NCI-H2227 (cell line): ENCODE measurements at regions not wholly inside any gene's neighbourhood (a gene's known extent, or its start where the extent isn't known, plus 50 kb on each side); places are given as distances from the start of the nearest gene placed in this dataset.
"Not testable (repeated sequence)": the region's sequence is repeated elsewhere in the genome, so short reads cannot be mapped to it uniquely, and the experiment has no call there.

Experiments
- DNase-seq: peaks from one replicate; lab custom pipeline; 2025; ENCODE audit not compliant: unreplicated experiment; lab: John Stamatoyannopoulos, UW

DNA sequence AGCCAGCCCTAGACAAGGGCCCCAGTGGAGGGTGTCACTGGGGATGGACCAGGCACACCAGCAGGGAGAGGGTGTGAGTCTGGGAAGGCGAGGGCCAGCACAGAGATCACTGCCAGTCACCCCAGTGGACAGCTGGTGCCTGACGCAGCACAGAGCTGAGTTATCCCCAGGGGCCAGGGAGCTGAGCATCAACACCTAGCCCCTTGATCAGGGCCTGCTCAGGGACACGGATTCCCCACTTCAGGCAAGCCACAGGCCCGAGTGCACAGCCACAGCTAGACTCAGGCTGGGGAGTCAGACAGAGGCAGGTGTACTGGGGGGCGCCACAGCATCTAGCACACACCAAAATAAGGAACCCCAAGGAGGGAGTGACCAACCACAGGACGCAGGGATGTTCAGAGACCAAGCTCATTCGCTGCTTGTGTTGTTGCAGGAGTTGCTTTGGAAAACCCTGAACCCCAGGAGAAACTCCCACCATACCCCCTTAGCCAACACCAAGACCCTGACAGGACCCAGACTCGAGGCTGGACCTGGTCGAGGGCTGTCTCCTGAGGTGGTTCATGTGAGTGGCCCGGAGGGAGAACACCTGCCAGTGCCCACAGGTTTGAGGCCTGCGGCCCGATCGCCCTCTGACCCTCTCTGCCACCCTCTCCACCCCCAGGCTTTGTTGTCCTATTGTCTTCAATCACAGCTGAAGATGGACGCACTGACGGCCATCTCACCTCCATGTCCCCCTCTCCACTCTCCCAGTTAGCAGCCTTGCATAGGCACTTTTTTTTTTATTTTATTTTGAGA lies 146.8 kb downstream of the TPRA1 start:
- DNase-seq: no peak

DNA sequence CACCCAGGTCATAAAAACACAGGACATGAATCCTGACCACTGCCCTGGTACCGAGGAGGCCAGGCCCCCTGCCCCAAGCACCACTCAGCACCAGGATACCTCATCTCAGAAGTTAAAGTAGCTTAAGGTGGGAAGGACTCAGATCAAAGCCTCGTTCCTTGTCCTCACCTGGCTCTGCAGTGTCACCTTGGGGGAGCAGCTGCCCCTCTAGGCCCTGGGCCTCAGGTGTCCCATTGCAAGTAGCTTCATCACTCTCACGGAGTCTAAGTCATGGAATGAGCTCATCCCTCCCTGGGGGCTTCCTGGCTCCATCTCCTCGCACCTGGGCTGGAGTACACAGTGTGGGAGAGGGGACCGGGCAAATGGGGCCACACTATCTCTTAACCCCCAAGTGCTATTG lies 148.0 kb downstream of the TPRA1 start:
- no peak for DNase-seq

DNA sequence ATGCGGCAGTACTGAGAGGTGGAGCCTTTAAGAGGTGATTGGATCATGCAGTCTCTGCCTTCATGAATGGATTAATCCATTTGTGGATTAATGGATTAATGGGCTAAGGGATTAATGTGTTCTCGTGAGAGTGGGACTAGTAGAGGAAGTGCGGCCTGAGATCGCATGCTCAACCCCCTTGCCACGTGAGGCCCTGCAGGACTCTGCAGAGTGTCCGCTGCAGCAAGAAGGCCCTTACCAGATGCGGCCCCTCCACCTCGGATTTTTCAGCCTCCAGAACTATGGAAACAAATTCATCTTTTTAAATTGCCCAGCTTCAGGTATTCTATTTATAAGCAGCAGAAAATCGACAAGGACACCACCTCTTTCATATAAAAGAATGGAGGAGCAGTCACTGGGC lies 148.8 kb downstream of the TPRA1 start:
- no peak for DNase-seq

DNA sequence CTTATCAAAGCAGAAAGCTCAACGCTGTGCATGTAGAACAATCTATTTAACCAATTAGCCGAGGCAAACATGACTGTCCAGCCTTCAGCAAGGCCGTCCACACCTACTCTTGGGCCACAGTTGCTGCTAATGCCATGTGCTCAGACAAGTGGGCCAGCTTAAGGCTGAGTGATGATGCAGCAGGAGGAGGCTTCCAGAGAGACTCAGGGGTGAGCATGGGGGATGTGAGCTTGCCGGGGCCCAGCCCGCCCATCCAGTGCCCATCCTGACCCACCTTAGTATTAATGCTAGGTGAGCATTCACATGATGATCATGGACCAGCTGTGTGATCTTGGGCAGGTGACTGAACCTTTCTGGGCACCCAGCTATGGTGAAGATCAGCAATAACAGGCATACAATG lies 150.1 kb downstream of the TPRA1 start:
- no peak for DNase-seq

DNA sequence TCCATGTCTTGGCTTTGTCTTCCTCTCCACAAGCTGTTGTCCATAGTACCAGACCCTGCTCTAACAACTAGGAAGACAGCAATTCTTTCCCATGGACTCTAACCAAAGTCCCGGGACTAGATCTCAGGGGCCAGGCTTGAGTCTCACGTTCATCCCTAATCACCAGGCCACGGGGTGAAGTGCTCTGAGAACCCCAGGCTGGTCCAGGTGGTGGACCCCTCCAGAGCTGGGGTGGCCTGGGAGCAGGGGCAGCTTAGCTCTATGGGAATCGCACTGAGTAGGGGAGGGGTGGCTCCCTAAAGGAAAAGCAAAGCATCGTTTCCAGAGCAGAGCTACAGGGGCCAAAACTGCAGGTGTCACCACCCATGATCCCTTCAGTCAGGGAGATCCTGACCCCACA lies 150.9 kb downstream of the TPRA1 start:
- no peak for DNase-seq

DNA sequence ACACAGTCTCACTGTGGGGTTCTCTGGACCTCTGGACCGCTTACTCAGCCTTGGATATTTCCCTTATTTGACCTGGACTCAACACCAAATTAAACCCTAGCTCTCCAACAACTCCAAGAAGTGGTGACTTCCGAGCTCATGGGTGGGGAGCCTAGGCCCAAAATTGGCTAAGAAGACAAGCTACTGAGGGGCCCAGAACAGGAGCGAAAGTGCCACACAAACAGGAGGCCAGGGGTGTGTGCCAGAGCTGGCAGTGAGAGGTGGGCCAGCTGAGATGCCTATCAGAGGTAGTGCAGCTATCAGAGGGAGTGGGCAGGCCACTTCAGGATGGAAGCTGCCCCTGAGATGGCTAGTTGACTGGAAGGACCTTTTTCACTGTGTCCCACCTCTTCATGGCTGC lies 151.1 kb upstream of the PRR20G start:
- no peak for DNase-seq

DNA sequence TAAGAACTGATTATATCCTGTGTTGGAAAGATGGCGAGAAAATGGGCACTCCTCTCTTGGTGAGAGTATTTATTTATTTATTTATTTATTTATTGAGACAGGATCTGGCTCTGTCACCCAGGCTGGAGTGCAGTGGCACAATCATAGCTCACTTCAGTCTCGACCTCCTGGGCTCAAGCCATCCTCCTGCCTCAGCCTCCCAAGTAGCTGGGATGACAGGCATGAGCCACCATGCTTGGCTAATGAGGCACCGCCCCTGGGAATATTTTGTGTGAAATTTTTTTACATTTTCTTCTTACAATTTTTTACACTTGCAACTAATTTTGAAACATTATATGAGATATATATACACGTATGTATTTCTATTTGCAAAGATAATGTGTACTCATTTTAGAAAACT lies 150.5 kb upstream of the PRR20G start:
- no peak for DNase-seq

DNA sequence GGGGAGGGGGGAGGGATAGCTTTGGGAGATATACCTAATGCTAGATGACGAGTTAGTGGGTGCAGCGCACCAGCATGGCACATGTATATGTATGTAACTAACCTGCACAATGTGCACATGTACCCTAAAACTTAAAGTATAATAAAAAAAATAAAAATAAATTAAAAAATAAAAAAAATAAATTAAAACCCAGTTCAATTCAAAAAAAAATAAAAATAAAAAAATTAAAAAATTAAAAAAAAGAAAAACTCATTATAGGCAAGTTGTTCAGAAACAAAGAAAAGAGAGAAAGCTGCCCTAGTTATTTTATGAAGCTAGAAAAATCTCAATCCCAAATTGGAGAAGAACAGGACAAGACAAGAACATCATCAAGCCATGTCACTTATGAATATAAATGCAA lies 147.5 kb upstream of the PRR20G start:
- DNase-seq: not testable (repeated sequence)

DNA sequence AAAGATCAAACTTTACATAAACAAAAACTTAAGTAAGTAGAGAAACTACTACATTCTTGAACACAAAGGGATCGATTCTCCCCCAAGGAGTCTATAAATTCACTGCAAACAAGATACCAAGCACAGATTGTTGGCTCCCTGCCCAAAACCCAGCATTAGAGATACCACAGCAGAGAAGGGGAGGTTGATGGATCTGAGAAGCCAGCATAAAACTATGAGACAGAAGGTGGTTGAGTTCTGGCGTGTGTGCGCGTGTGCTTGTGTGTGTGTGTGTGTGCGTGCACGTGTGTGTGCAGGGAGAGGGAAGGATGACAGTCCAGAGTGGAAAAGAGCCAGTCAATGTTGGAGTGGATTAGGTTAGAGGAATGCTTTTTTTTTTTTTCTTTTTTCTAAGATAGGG lies 143.2 kb upstream of the PRR20G start:
- peak; percentile 54 for DNase-seq

DNA sequence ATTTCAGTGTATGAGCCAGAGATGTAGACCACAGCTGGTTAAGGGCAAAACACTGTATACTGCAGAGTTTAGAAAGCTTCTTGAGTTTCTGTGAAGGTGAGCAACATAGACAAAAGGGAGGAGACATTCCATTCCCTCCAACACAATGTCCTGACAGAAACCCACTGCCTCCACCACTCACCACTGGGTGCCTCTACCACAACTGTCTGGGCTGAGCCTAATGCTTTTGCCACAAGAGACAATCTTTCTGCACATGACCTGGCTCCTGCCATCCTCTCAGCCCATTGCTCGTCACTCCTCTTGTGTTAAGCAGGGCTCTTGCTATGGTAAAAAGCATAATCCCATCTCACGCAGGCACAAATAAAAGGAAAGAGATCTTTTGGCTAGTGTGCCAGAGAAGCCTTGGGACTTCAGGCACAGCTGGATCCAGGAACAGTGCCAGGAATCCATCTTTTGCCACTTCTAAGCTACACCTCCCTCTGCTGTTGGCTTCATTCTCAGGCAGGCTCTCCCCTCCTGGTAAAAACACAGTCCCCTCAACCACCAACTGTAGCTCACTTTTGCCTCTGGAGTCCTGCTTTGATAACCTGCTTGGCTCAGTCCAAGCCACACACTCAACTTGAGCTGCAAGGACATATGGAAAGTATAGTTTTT lies 140.6 kb upstream of the PRR20G start:
- no peak for DNase-seq

DNA sequence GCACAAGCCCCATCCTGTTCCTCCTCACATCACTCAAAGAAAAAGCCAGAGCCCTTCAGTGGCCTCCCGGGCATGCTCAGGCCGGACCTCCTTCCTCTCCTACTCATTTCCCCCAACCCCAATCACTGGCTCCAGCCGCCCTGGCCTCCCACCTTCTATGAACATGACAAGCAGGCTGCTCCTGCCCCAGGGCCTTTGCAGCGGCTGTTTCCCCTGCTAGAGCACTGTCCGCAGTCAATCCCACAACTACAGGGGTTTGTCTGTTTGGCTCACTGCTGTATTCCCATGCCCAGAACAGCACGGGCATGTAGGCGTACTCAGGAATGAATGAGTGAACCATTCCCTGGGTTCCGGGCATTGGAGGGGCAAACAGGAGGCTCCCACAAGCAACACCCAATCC lies 139.8 kb upstream of the PRR20G start:
- DNase-seq: no peak

DNA sequence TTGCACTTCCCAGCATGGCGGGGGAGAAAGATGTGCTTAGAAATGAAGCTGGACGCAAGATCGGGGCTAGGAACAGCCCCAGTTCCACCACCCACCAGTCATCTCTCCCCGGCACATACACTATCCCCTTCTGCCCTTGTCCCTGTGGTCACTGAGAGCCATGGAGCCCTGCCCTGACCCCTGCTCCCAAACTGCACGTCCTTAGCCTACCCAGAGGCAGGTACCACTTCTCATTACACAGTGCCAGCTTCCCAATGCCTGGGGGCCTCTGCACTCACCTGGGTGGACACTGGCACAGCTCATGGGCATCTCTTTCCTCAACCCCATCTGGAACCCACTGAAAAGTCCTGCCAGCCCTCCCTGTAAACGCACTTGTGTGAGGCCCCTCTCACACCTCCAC lies 139.3 kb upstream of the PRR20G start:
- DNase-seq: no peak

DNA sequence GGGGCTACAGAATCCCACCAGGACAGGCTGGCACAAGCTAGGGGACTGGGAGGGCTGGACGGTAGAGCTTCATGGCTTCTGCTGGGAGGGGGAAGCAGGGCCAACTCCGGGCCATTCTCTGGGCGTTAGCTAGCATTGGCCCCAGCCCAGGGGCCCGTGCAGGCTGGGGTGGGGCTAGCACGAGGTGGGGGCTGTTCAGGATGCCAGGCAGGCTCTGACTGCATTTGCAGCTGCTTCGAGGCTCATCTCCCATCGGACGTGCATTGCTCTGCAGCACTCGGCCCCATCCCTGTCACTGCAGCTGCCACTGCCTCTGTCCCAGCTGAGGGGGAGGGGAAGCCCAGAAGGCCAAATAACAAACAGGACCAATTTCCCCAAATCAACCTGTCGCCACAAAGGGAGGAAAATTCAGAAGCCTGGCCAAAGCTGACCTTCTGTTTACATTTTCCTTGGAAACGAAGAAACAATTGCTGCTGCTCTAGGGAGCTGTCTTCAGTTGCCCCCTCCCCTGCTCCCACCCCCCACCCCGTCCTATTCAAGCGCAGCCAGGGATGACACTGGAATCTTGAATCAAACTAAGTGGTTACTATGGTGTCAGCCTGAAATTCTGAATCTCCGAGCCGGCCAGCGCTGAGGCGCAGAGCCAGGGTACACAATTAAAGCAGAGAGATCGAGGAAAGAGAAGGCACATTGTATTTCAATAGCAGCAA lies 138.8 kb upstream of the PRR20G start:
- DNase-seq: peak; percentile 51

DNA sequence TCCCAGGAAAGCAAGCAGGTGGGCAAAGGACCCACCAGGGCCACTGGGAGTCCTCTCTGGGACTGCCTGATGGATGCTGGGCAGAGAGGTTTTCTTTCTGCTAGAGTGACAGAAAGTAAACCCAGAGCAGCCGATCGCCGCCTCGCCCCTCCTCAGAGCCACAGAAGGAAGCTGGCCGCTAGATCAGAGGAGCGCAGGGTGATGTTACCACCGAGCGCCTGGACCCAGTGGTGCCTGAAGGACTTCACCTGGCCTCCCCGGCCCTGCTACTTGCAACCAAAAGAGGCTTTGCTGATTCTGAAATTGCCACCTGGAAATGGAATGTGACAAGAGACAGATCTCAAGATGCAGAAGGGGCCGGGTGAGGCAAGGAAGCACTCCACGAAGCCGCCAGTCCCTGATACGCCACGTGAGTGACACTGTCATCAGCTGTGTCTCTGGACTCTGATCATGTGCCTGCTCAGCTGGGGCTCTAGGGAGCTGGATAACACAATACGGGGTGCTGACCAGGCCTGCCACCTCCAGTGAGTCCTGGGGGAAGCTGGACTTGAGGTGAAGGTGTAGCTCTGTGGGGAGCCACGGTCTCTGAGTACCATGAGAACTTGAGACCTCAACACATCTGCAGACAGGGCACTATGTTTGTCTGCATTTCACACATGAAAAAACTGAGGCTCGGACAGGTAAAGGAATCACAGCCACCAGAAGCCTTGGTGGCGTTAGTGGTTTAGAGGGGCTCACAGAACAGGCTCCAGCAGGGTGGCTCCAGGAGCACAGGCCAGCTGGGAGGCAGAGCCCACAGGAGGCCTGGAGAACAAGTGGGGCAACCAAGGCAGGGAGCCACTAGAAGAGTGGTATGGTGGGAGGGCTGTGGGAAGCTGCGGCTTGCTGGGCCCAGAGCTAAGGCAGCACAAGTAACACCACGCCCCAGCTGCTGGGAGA lies 137.9 kb upstream of the PRR20G start:
- no peak for DNase-seq

DNA sequence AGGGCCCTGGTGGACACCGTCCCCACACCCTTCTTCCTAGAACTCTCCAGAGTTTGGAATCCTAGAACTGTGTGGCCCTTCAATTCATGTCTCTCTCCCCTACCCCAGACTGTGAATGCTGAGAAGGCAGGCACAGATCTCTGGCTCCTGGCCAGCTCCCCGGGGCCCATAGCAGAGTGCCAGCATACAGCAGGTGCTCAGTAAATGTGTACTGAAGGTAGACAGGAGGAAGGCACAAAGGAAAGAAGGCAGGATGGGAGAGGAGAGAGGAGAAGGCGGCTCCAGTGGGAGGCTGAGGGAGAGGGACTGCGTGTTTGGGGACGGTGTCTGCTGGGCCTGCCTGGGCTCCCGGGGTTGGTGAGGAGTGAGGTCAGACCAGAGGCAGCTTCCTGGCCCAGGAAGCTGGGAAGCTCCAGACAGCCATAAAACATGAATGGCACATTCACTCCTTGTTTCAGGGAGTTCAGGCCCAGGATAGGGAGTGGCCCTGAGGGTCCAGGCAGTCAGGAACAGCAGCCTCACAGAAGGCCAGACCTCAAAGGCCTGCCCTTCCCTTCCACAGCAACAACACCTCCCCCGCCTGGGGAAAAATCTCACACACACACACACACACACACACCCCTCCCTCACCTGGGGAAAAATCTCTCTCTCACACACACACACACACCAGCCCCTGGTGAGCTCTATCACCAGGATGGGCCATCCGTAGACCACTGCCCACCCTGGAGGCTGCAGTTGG lies 137.1 kb upstream of the PRR20G start:
- DNase-seq: no peak

DNA sequence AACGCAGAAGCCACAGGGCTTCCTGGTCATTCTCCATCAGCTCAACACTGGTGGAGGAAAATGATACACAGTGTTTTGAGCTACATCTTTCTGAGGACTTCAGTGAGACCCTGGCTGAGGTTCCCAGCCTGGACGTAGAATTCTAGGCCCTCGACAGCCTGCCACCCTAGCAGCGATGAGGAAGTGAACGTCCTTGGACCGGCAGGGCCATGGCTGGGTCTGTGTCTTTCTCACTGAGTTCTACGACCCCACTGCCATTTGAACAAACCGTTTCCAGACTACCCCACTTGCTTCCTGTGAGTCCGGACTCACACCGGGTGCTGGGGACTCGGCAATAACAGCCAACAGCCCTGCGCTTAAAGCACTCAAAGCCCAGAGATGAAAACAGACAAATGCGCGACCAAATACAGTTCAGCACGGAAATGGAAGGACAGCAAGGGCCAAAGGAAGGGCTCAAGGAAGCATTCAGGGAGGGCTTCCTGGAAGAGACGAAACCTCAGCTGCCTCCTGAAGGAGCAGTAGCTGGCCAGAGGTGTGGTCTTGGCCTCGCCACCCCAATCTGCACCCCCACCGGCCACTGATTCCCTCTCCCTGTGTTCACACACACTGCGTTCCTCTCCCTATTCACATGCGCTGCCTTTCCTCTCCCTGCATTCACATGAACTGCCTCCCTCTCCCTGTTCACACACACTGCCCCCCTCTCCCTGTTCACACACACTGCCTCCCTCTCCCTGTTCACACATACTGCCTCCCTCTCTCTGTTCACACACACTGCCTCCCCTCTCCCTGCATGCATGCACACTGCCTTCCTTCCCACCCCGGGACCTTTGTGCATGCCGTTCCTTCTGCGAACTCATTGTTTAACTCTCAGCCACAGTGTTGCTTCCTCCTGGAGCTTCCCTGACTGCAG lies 136.3 kb upstream of the PRR20G start:
- DNase-seq: no peak

DNA sequence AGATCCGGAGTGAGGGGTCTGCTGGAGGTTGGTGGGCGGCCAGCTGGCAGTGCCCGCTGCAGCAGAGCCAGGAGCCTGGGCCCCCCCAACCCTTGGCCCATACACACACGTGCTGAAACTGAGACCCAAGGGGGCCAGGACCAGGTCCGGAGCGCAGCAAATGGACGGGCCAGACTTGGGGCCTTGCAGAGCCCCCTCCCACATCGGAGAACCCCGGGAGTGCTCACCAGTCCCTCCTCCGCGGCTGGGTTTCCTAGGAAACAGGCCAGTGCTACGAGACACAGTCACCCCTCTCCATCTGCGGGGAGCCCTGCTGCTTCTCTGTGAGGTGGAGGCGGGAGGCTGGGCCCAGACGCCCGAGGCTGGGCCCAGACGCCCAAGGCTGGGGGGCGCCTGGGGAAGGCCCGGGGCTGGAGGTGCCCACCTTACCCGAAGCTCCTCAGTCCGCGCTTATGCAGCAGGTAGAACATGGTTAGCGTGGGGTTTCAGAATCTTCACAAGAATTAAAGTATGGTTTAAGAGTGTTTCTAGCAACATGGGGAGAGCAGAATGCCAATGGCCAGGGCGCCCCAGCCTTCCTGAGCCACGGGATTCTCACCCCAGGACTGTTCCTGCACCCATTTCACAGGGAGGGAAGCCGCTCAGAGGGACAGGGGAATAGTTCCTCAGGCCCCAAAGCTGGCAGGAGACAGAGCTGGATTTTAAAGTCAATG lies 135.0 kb upstream of the PRR20G start:
- DNase-seq: no peak

DNA sequence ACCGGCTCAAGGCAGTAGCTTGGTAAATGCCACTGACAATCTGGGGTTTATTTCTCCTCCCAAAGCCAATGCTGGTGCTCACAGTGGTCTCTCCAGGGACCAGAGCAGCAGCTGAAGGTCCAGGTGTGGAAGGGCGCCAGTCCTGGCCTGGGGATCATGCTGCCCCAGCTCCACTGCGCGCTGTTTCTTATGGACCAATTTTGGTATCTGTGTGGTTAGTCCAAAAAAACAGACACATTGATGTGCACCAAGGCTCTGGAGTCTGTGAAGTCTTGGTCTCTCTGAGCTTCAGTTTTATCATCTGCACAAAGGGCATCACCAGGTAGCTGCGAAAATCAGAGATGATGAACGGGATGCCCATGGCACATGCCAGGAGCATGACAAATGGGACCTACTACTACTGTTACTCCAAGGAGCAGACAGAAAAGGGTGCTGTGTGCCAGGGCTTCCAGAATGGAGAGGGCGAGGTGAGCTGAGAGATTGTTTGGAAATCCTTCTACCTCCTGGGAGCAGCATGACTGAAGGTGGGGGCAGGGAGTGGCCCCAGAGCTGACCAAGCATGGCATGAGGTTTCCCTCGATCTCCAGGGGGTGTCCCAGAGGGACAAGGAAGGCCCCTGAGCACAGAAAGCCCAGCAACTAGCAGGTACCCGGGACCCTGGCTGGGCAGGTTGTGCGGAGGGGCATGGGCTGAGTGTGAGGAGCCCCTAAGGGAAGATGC lies 134.3 kb upstream of the PRR20G start:
- no peak for DNase-seq
